Endodermal cell (in vitro differentiated cells): ENCODE measurements at regions not wholly inside any gene's neighbourhood (a gene's known extent, or its start where the extent isn't known, plus 50 kb on each side); places are given as distances from the start of the nearest gene placed in this dataset.

Experiments
- DNase-seq: peaks from one replicate; pipeline ENCODE4 v3.0.0-alpha.2; 2017
- H3K27ac ChIP-seq: 2 replicates; pipeline ENCODE4 v1.5.1; 2013; ENCODE audit warnings: mild to moderate bottlenecking, low read depth, low read length, moderate library complexity
- H3K27me3 ChIP-seq: 2 replicates; pipeline ENCODE4 v1.6.1; 2013; ENCODE audit warnings: mild to moderate bottlenecking, low read length, moderate library complexity; ENCODE audit not compliant: insufficient read depth, control insufficient read depth, poor library complexity, severe bottlenecking
- H3K36me3 ChIP-seq: 2 replicates; pipeline ENCODE4 v1.7.0; 2013; ENCODE audit warnings: mild to moderate bottlenecking, low read length, moderate library complexity; ENCODE audit not compliant: control insufficient read depth, insufficient read depth
- H3K4me1 ChIP-seq: one replicate; pipeline ENCODE4 v1.7.0; 2013; ENCODE audit warnings: low read length; ENCODE audit not compliant: control insufficient read depth, insufficient read depth
- H3K4me3 ChIP-seq: 2 replicates; pipeline ENCODE4 v1.5.1; 2013; ENCODE audit warnings: mild to moderate bottlenecking, low read length, moderate library complexity
- H3K9ac ChIP-seq: 2 replicates; pipeline ENCODE4 v1.6.1; 2013; ENCODE audit warnings: mild to moderate bottlenecking, low read length, moderate library complexity; ENCODE audit not compliant: poor library complexity, severe bottlenecking; ENCODE audit errors: extremely low read depth
- H3K9me3 ChIP-seq: 2 replicates; pipeline ENCODE4 v1.6.1; 2013; ENCODE audit warnings: mild to moderate bottlenecking, low read length, moderate library complexity; ENCODE audit not compliant: control insufficient read depth
- H3K27ac Mint-ChIP-seq: 2 replicates; pipeline ENCODE4 v1.8.0; 2020; ENCODE audit warnings: mixed read lengths
- H3K27me3 Mint-ChIP-seq: 2 replicates; pipeline ENCODE4 v1.8.0; 2021; ENCODE audit warnings: mild to moderate bottlenecking, mixed read lengths; ENCODE audit not compliant: insufficient read depth
- H3K36me3 Mint-ChIP-seq: 2 replicates; pipeline ENCODE4 v1.8.0; 2020; ENCODE audit warnings: low read depth, mixed read lengths
- H3K4me1 Mint-ChIP-seq: 2 replicates; pipeline ENCODE4 v1.8.0; 2020; ENCODE audit warnings: mixed read lengths
- H3K4me3 Mint-ChIP-seq: 2 replicates; pipeline ENCODE4 v1.8.0; 2020; ENCODE audit warnings: mild to moderate bottlenecking, moderate library complexity, mixed read lengths
- H3K9me3 Mint-ChIP-seq: 2 replicates; pipeline ENCODE4 v1.8.0; 2020; ENCODE audit warnings: mild to moderate bottlenecking, mixed read lengths
- CTCF ChIP-seq: fragments of 200-600 bp; sonication (generic); conservative IDR thresholded peaks from 2 replicates; pipeline ENCODE4 v1.5.0; 2021; ENCODE audit warnings: antibody characterized with exemption, mild to moderate bottlenecking
- WGBS, 2 experiments: methylation state at CpG; one replicate each; pipeline versions ENCODE4 v1.1.5 to v1.1.7; 2013; ENCODE audit warnings: missing lambda C conversion rate in 2 of 2, mixed read lengths in 1 of 2; ENCODE audit not compliant: insufficient coverage in 1 of 2, insufficient read length in 1 of 2; 5-methylcytosine and 5-hydroxymethylcytosine counted together

- H3K4me3 ChIP-seq: no peak overlapping the region
- H3K27ac Mint-ChIP-seq: no peak overlapping the region
- no peaks in the 10 kb centered on the region for H3K36me3 ChIP-seq
- H3K4me3 Mint-ChIP-seq: no peak overlapping the region
- no peak overlapping the region for H3K27ac ChIP-seq
- H3K4me1 Mint-ChIP-seq: no peaks in the 10 kb centered on the region
- H3K9ac ChIP-seq: no peak overlapping the region
- no peak for TF ChIP-seq CTCF
- 92 to 98% methylated on average over 4 to 9 of the region's 9 CpGs for WGBS, 2 experiments
- DNase-seq: no peak
- no peaks in the 10 kb centered on the region for H3K27me3 Mint-ChIP-seq
- no peaks in the 10 kb centered on the region for H3K27me3 ChIP-seq
- H3K4me1 ChIP-seq: no peaks in the 10 kb centered on the region
- H3K9me3 ChIP-seq: no peaks in the 10 kb centered on the region
- H3K36me3 Mint-ChIP-seq: no peaks in the 10 kb centered on the region
- no peaks in the 10 kb centered on the region for H3K9me3 Mint-ChIP-seq
These were observed 308.1 kb upstream of the SPTLC3 start for GRCh38 chr20:12700701-12701100.

- WGBS, 2 experiments: 82 to 100% methylated on average over 1 of the region's 1 CpG
- Mint-ChIP-seq H3K4me1 (no peaks in the 10 kb centered on the region), H3K36me3 (no peaks in the 10 kb centered on the region), H3K4me3 (no peak overlapping the region), H3K27ac (no peak overlapping the region), H3K9me3 (no peaks in the 10 kb centered on the region), H3K27me3 (no peaks in the 10 kb centered on the region)
- DNase-seq: no peak
- TF ChIP-seq CTCF: no peak
- no peaks in the 10 kb centered on the region for H3K27me3 ChIP-seq
- no peaks in the 10 kb centered on the region for H3K4me1 ChIP-seq
- H3K4me3 ChIP-seq: no peak overlapping the region
- no peaks in the 10 kb centered on the region for H3K36me3 ChIP-seq
- H3K27ac ChIP-seq: no peak overlapping the region
- no peak overlapping the region for H3K9ac ChIP-seq
- H3K9me3 ChIP-seq: no peaks in the 10 kb centered on the region
These were observed 306.5 kb upstream of the SPTLC3 start for GRCh38 chr20:12702312-12702711.

GRCh38 chr20:12715371-12715770 lies 293.4 kb upstream of the SPTLC3 start:
- WGBS, 2 experiments: 90 to 100% methylated on average over 1 to 2 of the region's 2 CpGs

More at GRCh38 chr20:12715371-12715770, 293.4 kb upstream of the SPTLC3 start:
- H3K36me3 Mint-ChIP-seq: no peaks in the 10 kb centered on the region
- H3K27ac ChIP-seq: no peak overlapping the region
- H3K9me3 ChIP-seq: no peaks in the 10 kb centered on the region
- H3K36me3 ChIP-seq: no peaks in the 10 kb centered on the region
- no peak overlapping the region for H3K4me3 ChIP-seq
- no peak for DNase-seq
- no peak for TF ChIP-seq CTCF
- no peaks in the 10 kb centered on the region for H3K27me3 ChIP-seq
- H3K9ac ChIP-seq: no peak overlapping the region
- no peaks in the 10 kb centered on the region for H3K4me1 Mint-ChIP-seq
- no peaks in the 10 kb centered on the region for H3K9me3 Mint-ChIP-seq
- no peaks in the 10 kb centered on the region for H3K4me1 ChIP-seq
- no peak overlapping the region for H3K27ac Mint-ChIP-seq
- no peaks in the 10 kb centered on the region for H3K27me3 Mint-ChIP-seq
- H3K4me3 Mint-ChIP-seq: no peak overlapping the region
